A549 (cell line): ENCODE measurements at regions not wholly inside any gene's neighbourhood (a gene's known extent, or its start where the extent isn't known, plus 50 kb on each side); places are given as distances from the start of the nearest gene placed in this dataset.

Source experiments
- ATAC-seq, 2 experiments: fragments of 200-7000 bp in 1 of 2; fragments of >200 bp in 1 of 2; cut with Nextera tagmentation in 1 of 2; cut with Tn5 transposase in 1 of 2; 3 replicates each; pipeline versions ENCODE4 v1.8.0 to v1.9.1; 2018 to 2020; ENCODE audit warnings: mild to moderate bottlenecking in 1 of 2, moderate library complexity in 1 of 2
- CTCF ChIA-PET: fragments of 300-600 bp; sonication (Branson Sonifier 250); formaldehyde crosslinking; extraction: SDS; loops from one replicate; lab custom pipeline; 2021; ENCODE audit warnings: antibody characterized with exemption, inconsistent platforms; lab: Yijun Ruan, JAX
- POLR2A ChIA-PET: fragments of 350-600 bp; formaldehyde crosslinking; extraction: SDS; loops from one replicate; lab custom pipeline; 2021; ENCODE audit warnings: antibody characterized with exemption, inconsistent platforms; lab: Yijun Ruan, JAX
- DNase-seq, 2 experiments: peaks; one replicate each; pipeline versions ENCODE4 v3.0.0 to v3.0.0-alpha.2; 2011 to 2016; ENCODE audit warnings: low read depth in 1 of 2, low spot score in 1 of 2
- FAIRE-seq: peaks from 2 replicates; lab custom pipeline; 2011; peaks lifted over from hg19 to GRCh38; lab: Jason Lieb, UNC
- H3K27ac ChIP-seq, 2 experiments: fragments of >200 bp; sonication (Bioruptor Twin); formaldehyde crosslinking; 3 replicates each; pipeline ENCODE4 v1.5.1; 2016 to 2017
- H3K4me1 ChIP-seq: fragments of >200 bp; sonication (Bioruptor Twin); formaldehyde crosslinking; 3 replicates; pipeline ENCODE4 v1.6.1; 2016
- H3K4me2 ChIP-seq: fragments of >200 bp; sonication (Bioruptor Twin); formaldehyde crosslinking; 3 replicates; pipeline ENCODE4 v1.6.1; 2016
- H3K4me3 ChIP-seq: fragments of >200 bp; sonication (Bioruptor Twin); formaldehyde crosslinking; 3 replicates; pipeline ENCODE4 v1.5.1; 2016
- H3K9me3 ChIP-seq: fragments of >200 bp; sonication (Bioruptor Twin); formaldehyde crosslinking; 3 replicates; pipeline ENCODE4 v1.6.1; 2016
- BHLHE40 ChIP-seq: IDR thresholded peaks from 2 replicates; pipeline ENCODE4 v1.6.1; 2012; ENCODE audit warnings: low read depth, low read length, inconsistent platforms
- CBX2 ChIP-seq: fragments of 200-600 bp; sonication (generic); IDR thresholded peaks from 2 replicates; pipeline ENCODE4 v1.6.1; 2016; ENCODE audit warnings: low read depth, mild to moderate bottlenecking, borderline replicate concordance
- CHD2 ChIP-seq: fragments of 150-350 bp; IDR thresholded peaks from 2 replicates; pipeline ENCODE4 v1.6.1; 2014; ENCODE audit warnings: low read length; ENCODE audit not compliant: partially characterized antibody
- CHD4 ChIP-seq: fragments of 200-600 bp; sonication (generic); IDR thresholded peaks from 2 replicates; pipeline ENCODE4 v1.6.1; 2016; ENCODE audit warnings: antibody characterized with exemption, mild to moderate bottlenecking, borderline replicate concordance
- EHF ChIP-seq: fragments of 250-450 bp; sonication (Bioruptor Pico); IDR thresholded peaks from 2 replicates; pipeline ENCODE4 v1.5.0; 2020; ENCODE audit warnings: mild to moderate bottlenecking
- EHMT2 ChIP-seq: fragments of 200-600 bp; sonication (generic); IDR thresholded peaks from 2 replicates; pipeline ENCODE4 v1.6.1; 2016; ENCODE audit warnings: antibody characterized with exemption, low read depth, mild to moderate bottlenecking, moderate library complexity
- FOSB ChIP-seq: fragments of 250-450 bp; sonication (Bioruptor Pico); IDR thresholded peaks from 2 replicates; pipeline ENCODE4 v1.5.0; 2020; ENCODE audit warnings: mild to moderate bottlenecking, moderate library complexity
- FOXS1 ChIP-seq: fragments of 250-450 bp; sonication (Bioruptor Pico); IDR thresholded peaks from 2 replicates; pipeline ENCODE4 v1.5.0; 2020; ENCODE audit warnings: mild to moderate bottlenecking, moderate library complexity
- HOXB13 ChIP-seq: fragments of 250-450 bp; sonication (Bioruptor Pico); IDR thresholded peaks from 2 replicates; pipeline ENCODE4 v1.5.0; 2020; ENCODE audit warnings: low read depth, mild to moderate bottlenecking, moderate library complexity
- JUN ChIP-seq, 2 experiments: fragments of >200 bp; sonication (Bioruptor Twin); formaldehyde crosslinking; IDR thresholded peaks; 2 replicates in 1 of 2; 3 replicates in 1 of 2; pipeline ENCODE4 v1.6.1; 2016 to 2017
- JUNB ChIP-seq: fragments of >200 bp; sonication (Bioruptor Twin); formaldehyde crosslinking; IDR thresholded peaks from 2 replicates; pipeline ENCODE4 v1.6.1; 2016
- KDM5A ChIP-seq: fragments of 200-600 bp; sonication (generic); IDR thresholded peaks from 2 replicates; pipeline ENCODE4 v1.6.1; 2016; ENCODE audit warnings: antibody characterized with exemption, mild to moderate bottlenecking
- MAFK ChIP-seq: fragments of 450-650 bp; IDR thresholded peaks from 2 replicates; pipeline ENCODE4 v1.6.1; 2014; ENCODE audit not compliant: partially characterized antibody
- NPAS2 ChIP-seq: fragments of 250-450 bp; sonication (Bioruptor Pico); IDR thresholded peaks from 2 replicates; pipeline ENCODE4 v1.8.0; 2022; ENCODE audit warnings: mild to moderate bottlenecking, moderate library complexity, borderline replicate concordance
- POLR2AphosphoS2 ChIP-seq: conservative IDR thresholded peaks from 2 replicates; pipeline ENCODE4 v1.6.1; 2012; ENCODE audit warnings: low read length, improper control_type of control experiment, inconsistent platforms
- RAD21 ChIP-seq, 2 experiments: fragments of >200 bp in 1 of 2; sonication (Bioruptor Twin) in 1 of 2; formaldehyde crosslinking in 1 of 2; IDR thresholded peaks in 1 of 2; conservative IDR thresholded peaks in 1 of 2; 2 replicates in 1 of 2; 3 replicates in 1 of 2; pipeline ENCODE4 v1.6.1; 2012 to 2018; ENCODE audit warnings: inconsistent platforms in 1 of 2
- RFX5 ChIP-seq: fragments of 450-650 bp; IDR thresholded peaks from 2 replicates; pipeline ENCODE4 v1.7.1; 2014; ENCODE audit warnings: antibody characterized with exemption, mild to moderate bottlenecking, moderate library complexity
- SMC3 ChIP-seq: fragments of >200 bp; sonication (Bioruptor Twin); formaldehyde crosslinking; IDR thresholded peaks from 3 replicates; pipeline ENCODE4 v1.6.1; 2018; ENCODE audit warnings: inconsistent platforms
- SREBF2 ChIP-seq: fragments of 450-650 bp; IDR thresholded peaks from 2 replicates; pipeline ENCODE4 v1.6.1; 2014; ENCODE audit warnings: mild to moderate bottlenecking, moderate library complexity
- ZFP36 ChIP-seq: fragments of 450-650 bp; IDR thresholded peaks from 2 replicates; pipeline ENCODE4 v1.6.1; 2014; ENCODE audit warnings: borderline replicate concordance; ENCODE audit not compliant: partially characterized antibody
- WGBS: methylation state at CpG from one replicate; pipeline ENCODE4 v1.1.6; 2017; ENCODE audit errors: missing lambda C conversion rate; 5-methylcytosine and 5-hydroxymethylcytosine counted together
- TF ChIP-seq, protein P1 (sequence below): fragments of 250-450 bp; sonication (Bioruptor Pico); IDR thresholded peaks from 2 replicates; pipeline ENCODE4 v1.5.0; 2021; ENCODE audit warnings: mild to moderate bottlenecking, moderate library complexity, borderline replicate concordance
- TF ChIP-seq, protein P2 (sequence below): fragments of 250-450 bp; sonication (Bioruptor Pico); IDR thresholded peaks from 2 replicates; pipeline ENCODE4 v1.5.0; 2020; ENCODE audit warnings: low read depth, mild to moderate bottlenecking, moderate library complexity

DNA sequence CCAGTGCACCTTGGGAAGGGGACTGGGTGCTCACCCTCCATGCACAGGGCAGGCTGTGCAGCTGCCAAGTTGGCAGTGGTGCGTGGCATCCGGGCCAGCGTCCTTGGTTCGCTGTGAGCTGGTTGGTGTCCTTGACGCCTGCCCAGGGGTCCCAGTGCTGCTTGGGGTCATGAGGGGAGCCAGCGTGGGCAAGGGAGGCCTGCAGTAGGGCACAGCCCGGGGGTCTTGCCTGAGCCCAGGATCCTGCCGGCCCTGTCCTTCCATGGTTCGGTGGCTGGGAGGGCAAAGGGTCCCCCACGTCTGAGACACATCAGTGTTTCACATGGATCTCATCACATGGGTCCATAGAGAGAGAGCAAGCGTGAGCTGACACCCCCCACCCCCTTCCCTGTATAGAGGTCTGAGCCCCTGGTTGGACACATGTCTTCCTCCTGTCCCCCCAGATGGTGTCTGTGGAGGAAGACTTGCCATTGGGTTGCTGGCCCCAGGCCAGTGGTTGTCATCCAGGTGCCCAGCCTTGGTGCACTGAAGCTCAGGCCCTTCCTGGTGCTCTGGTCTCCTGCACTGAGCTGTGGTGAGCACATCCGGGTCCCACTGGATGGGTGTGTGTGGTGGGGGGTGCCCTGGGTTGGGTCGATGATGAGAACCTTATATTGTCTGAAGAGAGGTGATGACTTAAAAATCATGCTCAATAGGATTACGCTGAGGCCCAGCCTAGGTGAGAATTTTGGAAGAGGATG, 232.3 kb downstream of the SNRPN start:
- Histone ChIP-seq H3K4me1 (no peaks in the 10 kb centered on the region), H3K9me3 (no peaks in the 10 kb centered on the region; the same call in 2 of the 3 replicates), H3K4me3 (no peak overlapping the region), H3K4me2 (no peak overlapping the region), H3K27ac (no peak overlapping the region)
- WGBS = 67% methylated on average over 1 of the region's 14 CpGs
- ChIA-PET POLR2A (no interaction called here), CTCF (no interaction called here)
- DNase-seq = no peak
- ATAC-seq = no peak
- no peak for TF ChIP-seq ZFP36
- TF ChIP-seq EHF (CRISPR knock-in tag) = no peak
- no peak for TF ChIP-seq JUN (IDR thresholded peaks at IDR 0.05)
- no peak for FAIRE-seq

DNA sequence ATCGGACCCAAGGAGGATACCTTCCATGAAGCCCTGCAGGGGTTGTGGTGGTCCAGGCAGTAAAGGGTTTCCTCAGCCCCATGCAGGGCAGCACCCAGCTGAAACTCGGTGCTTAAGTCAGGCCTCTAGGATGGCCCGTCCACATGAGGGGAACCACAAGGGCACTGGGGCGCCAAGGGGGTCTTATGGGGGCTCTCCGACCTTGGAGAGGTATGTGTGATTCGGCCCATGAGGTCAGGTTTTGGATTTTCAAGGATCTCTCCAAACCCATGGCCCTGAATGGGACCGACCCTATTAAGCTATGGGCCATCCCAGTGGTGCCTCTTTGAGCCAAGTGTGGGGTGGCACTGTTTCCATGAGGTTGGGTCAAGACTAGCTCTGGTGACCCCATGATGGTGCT, 233.3 kb downstream of the SNRPN start:
- no peaks in the 10 kb centered on the region; the same call in 2 of the 3 replicates for H3K9me3 ChIP-seq
- ATAC-seq = no peak
- no peak for DNase-seq
- ChIA-PET CTCF (no interaction called here), POLR2A (no interaction called here)
- TF ChIP-seq KDM5A = no peak
- no peak for TF ChIP-seq SMC3
- TF ChIP-seq, protein P1, sequence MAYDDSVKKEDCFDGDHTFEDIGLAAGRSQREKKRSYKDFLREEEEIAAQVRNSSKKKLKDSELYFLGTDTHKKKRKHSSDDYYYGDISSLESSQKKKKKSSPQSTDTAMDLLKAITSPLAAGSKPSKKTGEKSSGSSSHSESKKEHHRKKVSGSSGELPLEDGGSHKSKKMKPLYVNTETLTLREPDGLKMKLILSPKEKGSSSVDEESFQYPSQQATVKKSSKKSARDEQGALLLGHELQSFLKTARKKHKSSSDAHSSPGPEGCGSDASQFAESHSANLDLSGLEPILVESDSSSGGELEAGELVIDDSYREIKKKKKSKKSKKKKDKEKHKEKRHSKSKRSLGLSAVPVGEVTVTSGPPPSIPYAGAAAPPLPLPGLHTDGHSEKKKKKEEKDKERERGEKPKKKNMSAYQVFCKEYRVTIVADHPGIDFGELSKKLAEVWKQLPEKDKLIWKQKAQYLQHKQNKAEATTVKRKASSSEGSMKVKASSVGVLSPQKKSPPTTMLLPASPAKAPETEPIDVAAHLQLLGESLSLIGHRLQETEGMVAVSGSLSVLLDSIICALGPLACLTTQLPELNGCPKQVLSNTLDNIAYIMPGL (CRISPR knock-in tag) = no peak
- TF ChIP-seq EHMT2 = no peak
- no peak for TF ChIP-seq RAD21 (conservative IDR thresholded peaks at IDR 0.05 in 1 of 2, IDR thresholded peaks at IDR 0.05 in 1 of 2)
- TF ChIP-seq, protein P2, sequence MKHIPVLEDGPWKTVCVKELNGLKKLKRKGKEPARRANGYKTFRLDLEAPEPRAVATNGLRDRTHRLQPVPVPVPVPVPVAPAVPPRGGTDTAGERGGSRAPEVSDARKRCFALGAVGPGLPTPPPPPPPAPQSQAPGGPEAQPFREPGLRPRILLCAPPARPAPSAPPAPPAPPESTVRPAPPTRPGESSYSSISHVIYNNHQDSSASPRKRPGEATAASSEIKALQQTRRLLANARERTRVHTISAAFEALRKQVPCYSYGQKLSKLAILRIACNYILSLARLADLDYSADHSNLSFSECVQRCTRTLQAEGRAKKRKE (CRISPR knock-in tag) = no peak
- no peak for TF ChIP-seq RFX5
- TF ChIP-seq CHD2 = no peak
- TF ChIP-seq CHD4 = no peak
- TF ChIP-seq CBX2 = no peak
- TF ChIP-seq NPAS2 (CRISPR knock-in tag) = no peak
- TF ChIP-seq SREBF2 = no peak
- no peak for TF ChIP-seq ZFP36
- TF ChIP-seq FOSB (CRISPR knock-in tag) = no peak
- TF ChIP-seq HOXB13 (CRISPR knock-in tag) = no peak
- TF ChIP-seq BHLHE40 = no peak
- no peak for TF ChIP-seq MAFK
- no peak for TF ChIP-seq FOXS1 (CRISPR knock-in tag)
- no peak for TF ChIP-seq POLR2AphosphoS2
- no peak overlapping the region for H3K4me3 ChIP-seq
- FAIRE-seq = no peak
- WGBS = no CpG with 5 or more reads among the region's 7 CpGs
- no peak overlapping the region for H3K4me2 ChIP-seq
- no peak overlapping the region for H3K27ac ChIP-seq
- H3K4me1 ChIP-seq = no peaks in the 10 kb centered on the region

GRCh38 chr15:25188551-25189101, 233.8 kb downstream of the SNRPN start:
- no peak overlapping the region for H3K27ac ChIP-seq
- DNase-seq = no peak
- no peak overlapping the region for H3K4me3 ChIP-seq
- no peaks in the 10 kb centered on the region; the same call in 2 of the 3 replicates for H3K9me3 ChIP-seq
- no peak for TF ChIP-seq ZFP36
- TF ChIP-seq JUNB = no peak
- WGBS = 0% methylated on average over 2 of the region's 7 CpGs
- ATAC-seq = no peak
- FAIRE-seq = no peak
- H3K4me1 ChIP-seq = no peaks in the 10 kb centered on the region
- ChIA-PET POLR2A (no interaction called here), CTCF (no interaction called here)
- H3K4me2 ChIP-seq = no peak overlapping the region
